Naive thymus-derived CD8-positive, alpha-beta T cell (primary cell): ENCODE measurements at regions not wholly inside any gene's neighbourhood (a gene's known extent, or its start where the extent isn't known, plus 50 kb on each side); places are given as distances from the start of the nearest gene placed in this dataset.

Experiments
- ATAC-seq, 2 donors: fragments of 150-1000 bp; cut with Tn5 transposase in 1 of 2; sonication (Bioruptor Pico), chemical (Tn5 transposase) in 1 of 2; 1 replicate in 1 of 2; 2 replicates in 1 of 2; pipeline ENCODE4 v1.10.0; 2021; ENCODE audit warnings: mild to moderate bottlenecking in 2 of 2, moderate library complexity in 2 of 2
- POLR2A ChIA-PET: fragments of 350-600 bp; sonication (Branson Sonifier 250); formaldehyde crosslinking; loops from one replicate; lab custom pipeline; 2021; ENCODE audit warnings: antibody characterized with exemption; lab: Charles Lee
- DNase-seq, 10 donors: peaks; one replicate each; pipeline versions ENCODE4 v3.0.0 to v3.0.0-alpha.2; 2020 to 2022
- H3K27ac Mint-ChIP-seq, 10 donors: one replicate each; pipeline ENCODE4 v1.8.0; 2020 to 2022; ENCODE audit warnings: mild to moderate bottlenecking in 10 of 10, mixed read lengths in 10 of 10, moderate library complexity in 4 of 10, inconsistent platforms in 1 of 10
- H3K27me3 Mint-ChIP-seq, 5 donors: one replicate each; pipeline ENCODE4 v1.8.0; 2021 to 2022; ENCODE audit warnings: mixed read lengths in 5 of 5
- H3K36me3 Mint-ChIP-seq, 3 donors: one replicate each; pipeline ENCODE4 v1.8.0; 2020 to 2022; ENCODE audit warnings: mixed read lengths in 3 of 3, mild to moderate bottlenecking in 2 of 3, inconsistent platforms in 1 of 3
- H3K4me1 Mint-ChIP-seq, 4 donors: one replicate each; pipeline ENCODE4 v1.8.0; 2021 to 2022; ENCODE audit warnings: mixed read lengths in 4 of 4
- H3K4me3 Mint-ChIP-seq, 10 donors: one replicate each; pipeline ENCODE4 v1.8.0; 2020 to 2022; ENCODE audit warnings: mild to moderate bottlenecking in 10 of 10, mixed read lengths in 10 of 10, moderate library complexity in 6 of 10, inconsistent platforms in 1 of 10
- H3K9me3 Mint-ChIP-seq, 9 donors: one replicate each; pipeline ENCODE4 v1.8.0; 2020 to 2022; ENCODE audit warnings: mixed read lengths in 9 of 9, mild to moderate bottlenecking in 3 of 9, inconsistent platforms in 1 of 9, moderate library complexity in 1 of 9

GRCh38 chr2:142270291-142270690 lies 139.5 kb upstream of the LRP1B start:
- no peaks in the 10 kb centered on the region for H3K36me3 Mint-ChIP-seq
- POLR2A ChIA-PET = no interaction called here
- no peaks in the 10 kb centered on the region for H3K27me3 Mint-ChIP-seq
- ATAC-seq = no peak
- no peak overlapping the region for H3K4me3 Mint-ChIP-seq
- no peak for DNase-seq
- H3K27ac Mint-ChIP-seq = no peak overlapping the region
- H3K4me1 Mint-ChIP-seq = no peaks in the 10 kb centered on the region
- peaks cover 0 to 12% (median 3%) of the 10 kb centered on the region in 9 donors for H3K9me3 Mint-ChIP-seq

GRCh38 chr2:142259356-142259755 lies 128.5 kb upstream of the LRP1B start:
- ATAC-seq (no peak), DNase-seq (no peak)
- H3K36me3 Mint-ChIP-seq = no peaks in the 10 kb centered on the region
- H3K27ac Mint-ChIP-seq = no peak overlapping the region
- H3K4me3 Mint-ChIP-seq = no peak overlapping the region
- peaks cover 0 to 2% (median 0%) of the 10 kb centered on the region in 5 donors for H3K27me3 Mint-ChIP-seq
- no peaks in the 10 kb centered on the region for H3K4me1 Mint-ChIP-seq
- H3K9me3 Mint-ChIP-seq = peaks cover 5 to 42% (median 18%) of the 10 kb centered on the region in 9 donors
- POLR2A ChIA-PET = no interaction called here

- Mint-ChIP-seq H3K36me3 (no peaks in the 10 kb centered on the region), H3K4me1 (no peaks in the 10 kb centered on the region), H3K9me3 (peaks cover 2 to 34% (median 11%) of the 10 kb centered on the region in 9 donors), H3K27ac (no peak overlapping the region), H3K4me3 (no peak overlapping the region), H3K27me3 (no peaks in the 10 kb centered on the region)
- POLR2A ChIA-PET = no interaction called here
- DNase-seq (no peak), ATAC-seq (no peak)
Observed at GRCh38 chr2:142254031-142254430, 123.2 kb upstream of the LRP1B start.

GRCh38 chr2:142241016-142241415 lies 110.2 kb upstream of the LRP1B start:
- Mint-ChIP-seq H3K27me3 (no peaks in the 10 kb centered on the region), H3K9me3 (peaks cover 0 to 11% (median under 1%) of the 10 kb centered on the region in 9 donors), H3K4me1 (no peaks in the 10 kb centered on the region), H3K27ac (no peak overlapping the region), H3K36me3 (no peaks in the 10 kb centered on the region), H3K4me3 (no peak overlapping the region)
- no peak for ATAC-seq
- DNase-seq = no peak
- POLR2A ChIA-PET = no interaction called here

- no peak for DNase-seq
- POLR2A ChIA-PET = no interaction called here
- Mint-ChIP-seq H3K4me1 (no peaks in the 10 kb centered on the region), H3K27ac (no peak overlapping the region), H3K27me3 (no peaks in the 10 kb centered on the region), H3K9me3 (peaks cover 0 to 13% (median 4%) of the 10 kb centered on the region in 9 donors), H3K4me3 (no peak overlapping the region), H3K36me3 (no peaks in the 10 kb centered on the region)
- no peak for ATAC-seq
Observed at GRCh38 chr2:142236181-142236580, 105.4 kb upstream of the LRP1B start.

GRCh38 chr2:142234741-142235140 lies 103.9 kb upstream of the LRP1B start:
- H3K4me3 Mint-ChIP-seq = no peak overlapping the region
- DNase-seq (no peak), ATAC-seq (no peak)
- H3K9me3 Mint-ChIP-seq = peaks cover 0 to 22% (median 5%) of the 10 kb centered on the region in 9 donors
- no peaks in the 10 kb centered on the region for H3K27me3 Mint-ChIP-seq
- H3K4me1 Mint-ChIP-seq = no peaks in the 10 kb centered on the region
- no peak overlapping the region for H3K27ac Mint-ChIP-seq
- POLR2A ChIA-PET = no interaction called here
- no peaks in the 10 kb centered on the region for H3K36me3 Mint-ChIP-seq

- DNase-seq (no peak), ATAC-seq (no peak)
- Mint-ChIP-seq H3K27me3 (no peaks in the 10 kb centered on the region), H3K9me3 (peaks cover 0 to 36% (median 4%) of the 10 kb centered on the region in 9 donors), H3K4me3 (no peak overlapping the region), H3K27ac (no peak overlapping the region), H3K36me3 (peaks cover 0 to 3% (median 0%) of the 10 kb centered on the region in 3 donors), H3K4me1 (no peaks in the 10 kb centered on the region)
- POLR2A ChIA-PET = no interaction called here
Observed at GRCh38 chr2:142223309-142223708, 92.5 kb upstream of the LRP1B start.

GRCh38 chr2:142222715-142223114 lies 91.9 kb upstream of the LRP1B start:
- H3K4me1 Mint-ChIP-seq = no peaks in the 10 kb centered on the region
- POLR2A ChIA-PET = no interaction called here
- H3K36me3 Mint-ChIP-seq = peaks cover 0 to 4% (median 0%) of the 10 kb centered on the region in 3 donors
- no peak overlapping the region for H3K27ac Mint-ChIP-seq
- no peak for ATAC-seq
- DNase-seq = no peak
- H3K9me3 Mint-ChIP-seq = peaks cover 0 to 30% (median 4%) of the 10 kb centered on the region in 9 donors
- no peak overlapping the region for H3K4me3 Mint-ChIP-seq
- H3K27me3 Mint-ChIP-seq = no peaks in the 10 kb centered on the region

- peaks cover 2 to 23% (median 4%) of the 10 kb centered on the region in 9 donors for H3K9me3 Mint-ChIP-seq
- H3K4me3 Mint-ChIP-seq = no peak overlapping the region
- H3K36me3 Mint-ChIP-seq = peaks cover 0 to 4% (median 0%) of the 10 kb centered on the region in 3 donors
- POLR2A ChIA-PET = no interaction called here
- no peaks in the 10 kb centered on the region for H3K27me3 Mint-ChIP-seq
- no peak for ATAC-seq
- no peak for DNase-seq
- H3K4me1 Mint-ChIP-seq = no peaks in the 10 kb centered on the region
- H3K27ac Mint-ChIP-seq = no peak overlapping the region
Observed at GRCh38 chr2:142220901-142221300, 90.1 kb upstream of the LRP1B start.

- Mint-ChIP-seq H3K9me3 (peaks cover 2 to 23% (median 4%) of the 10 kb centered on the region in 9 donors), H3K4me1 (no peaks in the 10 kb centered on the region), H3K36me3 (peaks cover 0 to 4% (median 0%) of the 10 kb centered on the region in 3 donors), H3K27me3 (no peaks in the 10 kb centered on the region), H3K27ac (no peak overlapping the region), H3K4me3 (no peak overlapping the region)
- POLR2A ChIA-PET = no interaction called here
- no peak for DNase-seq
- ATAC-seq = no peak
Observed at GRCh38 chr2:142220239-142220638, 89.4 kb upstream of the LRP1B start.

GRCh38 chr2:142218471-142218870 lies 87.7 kb upstream of the LRP1B start:
- Mint-ChIP-seq H3K27ac (no peak overlapping the region), H3K4me1 (no peaks in the 10 kb centered on the region)

GRCh38 chr2:142217804-142218203 lies 87.0 kb upstream of the LRP1B start:
- Mint-ChIP-seq H3K4me1 (no peaks in the 10 kb centered on the region), H3K9me3 (peaks cover 2 to 23% (median 6%) of the 10 kb centered on the region in 9 donors), H3K4me3 (no peak overlapping the region), H3K27me3 (no peaks in the 10 kb centered on the region), H3K27ac (no peak overlapping the region), H3K36me3 (peaks cover 0 to 4% (median 0%) of the 10 kb centered on the region in 3 donors)
- POLR2A ChIA-PET = no interaction called here
- DNase-seq = no peak
- no peak for ATAC-seq

More at GRCh38 chr2:142218471-142218870, 87.7 kb upstream of the LRP1B start:
- Mint-ChIP-seq H3K9me3 (peaks cover 2 to 25% (median 6%) of the 10 kb centered on the region in 9 donors), H3K27me3 (no peaks in the 10 kb centered on the region), H3K4me3 (no peak overlapping the region), H3K36me3 (peaks cover 0 to 4% (median 0%) of the 10 kb centered on the region in 3 donors)
- DNase-seq (no peak), ATAC-seq (no peak)
- POLR2A ChIA-PET = no interaction called here

GRCh38 chr2:142200062-142200461 lies 69.2 kb upstream of the LRP1B start:
- Mint-ChIP-seq H3K27ac (no peak overlapping the region), H3K4me3 (no peak overlapping the region)
- DNase-seq = no peak

GRCh38 chr2:142199073-142199472 lies 68.3 kb upstream of the LRP1B start:
- no peak for DNase-seq
- Mint-ChIP-seq H3K36me3 (peaks cover 0 to 4% (median 3%) of the 10 kb centered on the region in 3 donors), H3K4me1 (no peaks in the 10 kb centered on the region), H3K27ac (no peak overlapping the region), H3K27me3 (no peaks in the 10 kb centered on the region), H3K4me3 (no peak overlapping the region), H3K9me3 (peaks cover 5 to 32% (median 14%) of the 10 kb centered on the region in 9 donors)
- POLR2A ChIA-PET = no interaction called here
- ATAC-seq = no peak

More at GRCh38 chr2:142200062-142200461, 69.2 kb upstream of the LRP1B start:
- Mint-ChIP-seq H3K9me3 (peaks cover 4 to 32% (median 12%) of the 10 kb centered on the region in 9 donors), H3K27me3 (no peaks in the 10 kb centered on the region), H3K4me1 (no peaks in the 10 kb centered on the region), H3K36me3 (no peaks in the 10 kb centered on the region)
- no peak for ATAC-seq
- POLR2A ChIA-PET = no interaction called here
